GM18909 (cell line): ENCODE measurements at regions not wholly inside any gene's neighbourhood (a gene's known extent, or its start where the extent isn't known, plus 50 kb on each side); places are given as distances from the start of the nearest gene placed in this dataset.
"Not testable (repeated sequence)": the region's sequence is repeated elsewhere in the genome, so short reads cannot be mapped to it uniquely, and the experiment has no call there.

Experiments used
- ATAC-seq: cut with Tn5 transposase; IDR thresholded peaks from one replicate; pipeline ENCODE4 v1.9.1; 2021; ENCODE audit warnings: mild to moderate bottlenecking; ENCODE audit not compliant: unreplicated experiment, poor library complexity

- ATAC-seq: no peak
Measured at GRCh38 chr4:19039816-19040215, 1018.3 kb upstream of the LCORL start.

- no peak for ATAC-seq
Measured at GRCh38 chr4:19038231-19038630, 1016.7 kb upstream of the LCORL start.

- no peak for ATAC-seq
Measured at GRCh38 chr4:19033816-19034733, 1012.5 kb upstream of the LCORL start.

GRCh38 chr4:19030536-19030935 lies 1009.0 kb upstream of the LCORL start:
- no peak for ATAC-seq

GRCh38 chr4:19030048-19030447 lies 1008.5 kb upstream of the LCORL start:
- ATAC-seq: no peak

- no peak for ATAC-seq
Measured at GRCh38 chr4:19026281-19026680, 1004.7 kb upstream of the LCORL start.

- ATAC-seq: no peak
Measured at GRCh38 chr4:19025031-19025430, 1003.5 kb upstream of the LCORL start.

GRCh38 chr4:19024047-19024446 lies 1002.5 kb upstream of the LCORL start:
- ATAC-seq: no peak

GRCh38 chr4:19021617-19022016 lies 1000.1 kb upstream of the LCORL start:
- ATAC-seq: no peak

GRCh38 chr4:19016550-19016949 lies 995.0 kb upstream of the LCORL start:
- not testable (repeated sequence) for ATAC-seq

- ATAC-seq: no peak
Measured at GRCh38 chr4:19014594-19014993, 993.0 kb upstream of the LCORL start.

- ATAC-seq: no peak
Measured at GRCh38 chr4:19010761-19011160, 989.2 kb upstream of the LCORL start.

GRCh38 chr4:19009881-19010280 lies 988.3 kb upstream of the LCORL start:
- no peak for ATAC-seq

- ATAC-seq: no peak
Measured at GRCh38 chr4:19005211-19005610, 983.7 kb upstream of the LCORL start.

- ATAC-seq: no peak
Measured at GRCh38 chr4:19002170-19002569, 980.6 kb upstream of the LCORL start.

- no peak for ATAC-seq
Measured at GRCh38 chr4:18999595-18999994, 978.0 kb upstream of the LCORL start.

GRCh38 chr4:18981234-18981615 lies 959.7 kb upstream of the LCORL start:
- ATAC-seq: no peak

GRCh38 chr4:18980516-18981233 lies 959.1 kb upstream of the LCORL start:
- ATAC-seq: peak; percentile 71

GRCh38 chr4:18976884-18977283 lies 955.3 kb upstream of the LCORL start:
- ATAC-seq: no peak

- no peak for ATAC-seq
Measured at GRCh38 chr4:18975916-18976808, 954.6 kb upstream of the LCORL start.

- no peak for ATAC-seq
Measured at GRCh38 chr4:18973296-18973695, 951.7 kb upstream of the LCORL start.
